Activated CD8-positive, alpha-beta T cell treated with anti-CD3 and anti-CD28 coated beads for 36 hours (primary cell): ENCODE measurements at regions not wholly inside any gene's neighbourhood (a gene's known extent, or its start where the extent isn't known, plus 50 kb on each side); places are given as distances from the start of the nearest gene placed in this dataset.

Source experiments
- ATAC-seq: fragments of 200-7000 bp; cut with Tn5 transposase; one replicate; pipeline ENCODE4 v1.10.0; 2021; ENCODE audit warnings: mild to moderate bottlenecking, moderate library complexity
- CTCF ChIA-PET: fragments of 350-600 bp; sonication (Branson Sonifier 250); formaldehyde crosslinking; loops from one replicate; lab custom pipeline; 2021; ENCODE audit warnings: antibody characterized with exemption; lab: Charles Lee
- POLR2A ChIA-PET: fragments of 350-600 bp; sonication (Branson Sonifier 250); formaldehyde crosslinking; loops from one replicate; lab custom pipeline; 2021; ENCODE audit warnings: antibody characterized with exemption; lab: Charles Lee
- DNase-seq: peaks from one replicate; pipeline ENCODE4 v3.0.0-alpha.2; 2020
- H3K27ac Mint-ChIP-seq: one replicate; pipeline ENCODE4 v1.8.0; 2021; ENCODE audit warnings: mild to moderate bottlenecking, mixed read lengths
- H3K27me3 Mint-ChIP-seq: one replicate; pipeline ENCODE4 v1.8.0; 2021; ENCODE audit warnings: mixed read lengths
- H3K36me3 Mint-ChIP-seq: one replicate; pipeline ENCODE4 v1.8.0; 2021; ENCODE audit warnings: low read depth, mixed read lengths
- H3K4me1 Mint-ChIP-seq: one replicate; pipeline ENCODE4 v1.8.0; 2021; ENCODE audit warnings: low read depth, mixed read lengths
- H3K4me3 Mint-ChIP-seq: one replicate; pipeline ENCODE4 v1.8.0; 2021; ENCODE audit warnings: mild to moderate bottlenecking, moderate library complexity, mixed read lengths
- H3K9me3 Mint-ChIP-seq: one replicate; pipeline ENCODE4 v1.8.0; 2021; ENCODE audit warnings: mixed read lengths
- intact Hi-C: fragments of 100-400 bp; cut with micrococcal nuclease; formaldehyde crosslinking; loops from one replicate; pipeline ENCODE4 v1.10.0; 2022
- TF ChIP-seq, protein P1 (sequence below): fragments of 200-600 bp; IDR thresholded peaks from one replicate; pipeline ENCODE4 v1.8.0; 2022; ENCODE audit warnings: antibody characterized with exemption, mild to moderate bottlenecking

DNA sequence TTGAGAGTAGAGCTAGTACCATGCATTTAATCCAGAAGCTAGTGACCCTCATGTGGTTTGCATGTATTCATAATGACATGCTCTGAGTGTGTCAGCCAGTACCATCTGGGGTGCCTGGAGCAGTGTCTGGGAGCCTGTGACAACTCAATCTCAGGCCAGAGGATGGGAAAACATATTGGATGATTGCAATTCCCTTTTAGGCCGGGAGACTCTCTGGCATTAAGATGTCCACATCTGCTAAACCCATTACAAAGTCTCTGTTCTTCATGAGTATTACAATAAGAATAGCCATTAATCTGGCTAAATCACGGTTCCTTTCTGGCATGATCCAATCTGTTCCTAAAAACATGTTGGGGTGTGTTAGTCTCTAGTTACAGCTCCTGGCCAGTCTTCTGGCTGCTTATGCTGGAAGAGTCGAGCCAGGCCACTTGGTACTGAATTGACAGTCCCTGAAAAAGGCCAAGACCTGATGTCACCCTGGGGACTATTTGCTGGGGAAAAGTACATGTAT is 475.7 kb downstream of the ENC1 start:
- DNase-seq (no peak), ATAC-seq (no peak)
- no peak overlapping the region for H3K4me3 Mint-ChIP-seq
- ChIA-PET CTCF (no interaction called here), POLR2A (no interaction called here)
- H3K36me3 Mint-ChIP-seq, result no peaks in the 10 kb centered on the region
- TF ChIP-seq, protein P1, sequence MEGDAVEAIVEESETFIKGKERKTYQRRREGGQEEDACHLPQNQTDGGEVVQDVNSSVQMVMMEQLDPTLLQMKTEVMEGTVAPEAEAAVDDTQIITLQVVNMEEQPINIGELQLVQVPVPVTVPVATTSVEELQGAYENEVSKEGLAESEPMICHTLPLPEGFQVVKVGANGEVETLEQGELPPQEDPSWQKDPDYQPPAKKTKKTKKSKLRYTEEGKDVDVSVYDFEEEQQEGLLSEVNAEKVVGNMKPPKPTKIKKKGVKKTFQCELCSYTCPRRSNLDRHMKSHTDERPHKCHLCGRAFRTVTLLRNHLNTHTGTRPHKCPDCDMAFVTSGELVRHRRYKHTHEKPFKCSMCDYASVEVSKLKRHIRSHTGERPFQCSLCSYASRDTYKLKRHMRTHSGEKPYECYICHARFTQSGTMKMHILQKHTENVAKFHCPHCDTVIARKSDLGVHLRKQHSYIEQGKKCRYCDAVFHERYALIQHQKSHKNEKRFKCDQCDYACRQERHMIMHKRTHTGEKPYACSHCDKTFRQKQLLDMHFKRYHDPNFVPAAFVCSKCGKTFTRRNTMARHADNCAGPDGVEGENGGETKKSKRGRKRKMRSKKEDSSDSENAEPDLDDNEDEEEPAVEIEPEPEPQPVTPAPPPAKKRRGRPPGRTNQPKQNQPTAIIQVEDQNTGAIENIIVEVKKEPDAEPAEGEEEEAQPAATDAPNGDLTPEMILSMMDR, result no peak
- no peak overlapping the region for H3K27ac Mint-ChIP-seq
- intact Hi-C loops, result no loop called here
- H3K27me3 Mint-ChIP-seq, result peaks cover 3% of the 10 kb centered on the region
- H3K9me3 Mint-ChIP-seq, result no peaks in the 10 kb centered on the region
- no peaks in the 10 kb centered on the region for H3K4me1 Mint-ChIP-seq

DNA sequence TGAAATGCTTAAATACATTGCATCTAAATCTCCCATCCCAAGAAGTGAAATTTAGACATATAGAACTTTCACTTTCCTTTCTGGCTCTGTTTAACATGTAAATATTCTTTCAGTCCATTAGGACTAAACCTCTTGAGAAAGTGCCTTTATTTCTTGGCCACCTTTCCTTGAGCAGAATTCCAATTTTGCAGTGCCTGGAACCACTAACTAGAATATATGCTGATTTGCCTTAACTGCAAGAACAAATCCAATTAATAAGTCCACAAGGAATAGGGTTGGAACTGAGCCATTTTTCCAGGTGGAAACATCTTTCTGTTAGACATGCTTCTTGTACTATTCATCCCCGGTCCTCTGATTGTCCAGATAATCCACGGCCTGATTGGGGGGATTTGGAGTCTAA is 478.0 kb downstream of the ENC1 start:
- Mint-ChIP-seq H3K36me3 (no peaks in the 10 kb centered on the region), H3K4me3 (no peak overlapping the region), H3K9me3 (no peaks in the 10 kb centered on the region), H3K27ac (no peak overlapping the region), H3K4me1 (no peaks in the 10 kb centered on the region), H3K27me3 (peaks cover 10% of the 10 kb centered on the region)
- ATAC-seq (no peak), DNase-seq (no peak)
- ChIA-PET CTCF (no interaction called here), POLR2A (no interaction called here)
- TF ChIP-seq, protein P1, result no peak
- intact Hi-C loops, result no loop called here

DNA sequence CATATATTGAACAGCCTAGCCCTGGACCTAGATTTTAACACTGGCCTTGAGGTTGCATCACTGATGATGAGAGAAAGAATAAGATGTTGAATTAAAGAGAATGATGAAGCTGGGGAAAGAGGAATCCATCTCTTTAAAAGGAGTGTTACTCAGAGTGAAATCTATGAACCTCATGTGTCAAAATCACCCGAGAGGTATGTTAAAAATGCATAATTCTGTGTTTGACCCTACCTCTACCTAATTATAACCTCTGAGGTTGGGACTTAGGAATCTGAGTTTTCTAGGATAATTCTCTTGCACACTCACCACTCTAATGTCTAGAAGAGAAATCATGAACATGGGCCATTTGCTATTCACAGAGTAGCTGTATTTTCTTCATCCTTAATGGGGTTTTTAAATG is 479.4 kb downstream of the ENC1 start:
- POLR2A ChIA-PET, result no interaction called here
- intact Hi-C loops, result no loop called here
- no peak for ATAC-seq
- Mint-ChIP-seq H3K36me3 (no peaks in the 10 kb centered on the region), H3K9me3 (no peaks in the 10 kb centered on the region), H3K27me3 (peaks cover 10% of the 10 kb centered on the region), H3K27ac (no peak overlapping the region), H3K4me3 (no peak overlapping the region), H3K4me1 (no peaks in the 10 kb centered on the region)
- no peak for DNase-seq
- TF ChIP-seq, protein P1, result no peak
- CTCF ChIA-PET, result no interaction called here

DNA sequence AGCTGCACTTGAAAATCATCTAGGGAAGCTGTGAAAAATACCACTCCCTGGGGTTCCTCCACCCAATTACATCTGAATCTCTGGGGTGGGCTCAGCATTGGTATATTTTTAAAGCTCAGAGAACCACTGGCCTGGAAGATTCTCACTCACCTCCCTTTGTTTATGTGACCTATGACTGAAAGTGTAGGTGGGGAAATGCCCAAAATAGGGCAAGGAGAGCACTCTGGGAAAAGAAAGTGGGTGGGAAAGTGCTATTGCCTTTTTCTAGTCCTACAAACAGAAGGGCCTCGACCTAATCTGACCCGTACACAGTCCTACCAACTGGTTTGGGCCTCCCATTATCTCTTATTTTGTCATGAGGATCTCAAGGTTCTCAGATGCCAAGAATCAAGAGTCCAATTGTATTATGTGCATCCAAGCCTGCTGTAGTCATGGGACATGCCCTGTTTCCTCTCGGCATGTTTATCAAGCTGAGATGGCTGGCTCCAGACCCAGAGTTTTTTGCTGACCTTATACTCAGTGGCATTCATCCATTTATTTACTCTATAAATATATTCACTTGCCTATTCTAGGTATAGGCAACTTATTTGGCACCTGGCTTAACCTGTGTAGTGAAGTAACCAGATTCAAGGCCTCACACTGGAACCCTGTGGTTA is 483.7 kb downstream of the ENC1 start:
- Mint-ChIP-seq H3K36me3 (no peaks in the 10 kb centered on the region), H3K4me1 (no peaks in the 10 kb centered on the region), H3K27me3 (peaks cover 14% of the 10 kb centered on the region), H3K9me3 (no peaks in the 10 kb centered on the region), H3K27ac (no peak overlapping the region), H3K4me3 (no peak overlapping the region)
- DNase-seq, result no peak
- no peak for ATAC-seq
- TF ChIP-seq, protein P1, result no peak
- CTCF ChIA-PET, result no interaction called here
- intact Hi-C loops, result no loop called here
- POLR2A ChIA-PET, result no interaction called here

DNA sequence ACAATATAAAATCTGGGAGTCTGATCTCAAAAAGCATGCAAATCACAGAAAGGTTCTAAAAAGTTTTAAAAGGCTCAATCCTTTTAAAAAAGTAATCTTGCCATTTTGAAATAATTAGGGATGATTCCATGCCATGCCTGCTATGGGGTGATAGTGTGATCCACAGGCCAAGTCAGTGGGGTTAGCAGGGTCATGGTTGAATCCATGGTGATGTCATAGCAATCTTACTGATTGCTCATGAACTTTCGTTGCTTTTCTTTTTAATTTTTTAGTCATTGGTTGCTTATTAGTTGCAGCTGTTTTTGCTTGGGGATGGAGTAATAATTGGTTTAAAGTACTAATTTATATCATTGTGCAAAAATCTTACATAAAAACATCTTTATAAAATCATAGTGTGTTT is 485.0 kb downstream of the ENC1 start:
- ATAC-seq (no peak), DNase-seq (no peak)
- intact Hi-C loops, result no loop called here
- no peak overlapping the region for H3K4me3 Mint-ChIP-seq
- CTCF ChIA-PET, result no interaction called here
- no peak overlapping the region for H3K27ac Mint-ChIP-seq
- POLR2A ChIA-PET, result no interaction called here
- H3K27me3 Mint-ChIP-seq, result peaks cover 15% of the 10 kb centered on the region
- H3K4me1 Mint-ChIP-seq, result no peaks in the 10 kb centered on the region
- no peaks in the 10 kb centered on the region for H3K36me3 Mint-ChIP-seq
- TF ChIP-seq, protein P1, result no peak
- no peaks in the 10 kb centered on the region for H3K9me3 Mint-ChIP-seq
